Mammary epithelial cell (primary cell): ENCODE measurements at regions not wholly inside any gene's neighbourhood (a gene's known extent, or its start where the extent isn't known, plus 50 kb on each side); places are given as distances from the start of the nearest gene placed in this dataset.

Experiments used
- EZH2 ChIP-seq: IDR thresholded peaks from 2 replicates; pipeline ENCODE4 v1.6.1; 2012; ENCODE audit warnings: low read length, inconsistent platforms, borderline replicate concordance
- TF ChIP-seq, protein P1 (sequence below), 2 donors: IDR thresholded peaks in 1 of 2; conservative IDR thresholded peaks in 1 of 2; 2 replicates each; pipeline ENCODE4 v1.5.1; 2011 to 2012; ENCODE audit warnings: inconsistent platforms in 2 of 2, low read length in 2 of 2, mild to moderate bottlenecking in 2 of 2, control low read depth in 1 of 2, low read depth in 1 of 2; ENCODE audit not compliant: insufficient read depth in 1 of 2; ENCODE audit errors: extremely low read depth in 1 of 2

DNA sequence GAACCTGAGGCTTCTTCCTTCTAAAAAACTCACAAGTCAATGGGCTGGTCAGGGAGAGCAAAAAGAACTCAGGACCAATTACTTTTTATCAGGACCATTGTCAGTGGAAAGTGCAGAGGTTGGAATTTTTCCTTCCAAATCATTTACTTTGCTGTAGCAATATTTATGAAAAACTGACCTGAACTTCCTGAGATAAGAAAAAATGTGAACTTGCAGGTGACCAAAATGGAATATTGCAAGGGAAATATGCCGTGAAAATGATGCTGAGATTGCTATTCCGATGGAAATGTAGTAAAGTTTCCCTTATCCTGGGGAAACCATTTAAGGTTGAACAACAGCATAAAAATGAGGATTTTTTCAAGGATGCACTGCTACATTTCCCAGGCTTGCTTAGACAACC, 148.3 kb upstream of the PFKP start:
- TF ChIP-seq, protein P1, sequence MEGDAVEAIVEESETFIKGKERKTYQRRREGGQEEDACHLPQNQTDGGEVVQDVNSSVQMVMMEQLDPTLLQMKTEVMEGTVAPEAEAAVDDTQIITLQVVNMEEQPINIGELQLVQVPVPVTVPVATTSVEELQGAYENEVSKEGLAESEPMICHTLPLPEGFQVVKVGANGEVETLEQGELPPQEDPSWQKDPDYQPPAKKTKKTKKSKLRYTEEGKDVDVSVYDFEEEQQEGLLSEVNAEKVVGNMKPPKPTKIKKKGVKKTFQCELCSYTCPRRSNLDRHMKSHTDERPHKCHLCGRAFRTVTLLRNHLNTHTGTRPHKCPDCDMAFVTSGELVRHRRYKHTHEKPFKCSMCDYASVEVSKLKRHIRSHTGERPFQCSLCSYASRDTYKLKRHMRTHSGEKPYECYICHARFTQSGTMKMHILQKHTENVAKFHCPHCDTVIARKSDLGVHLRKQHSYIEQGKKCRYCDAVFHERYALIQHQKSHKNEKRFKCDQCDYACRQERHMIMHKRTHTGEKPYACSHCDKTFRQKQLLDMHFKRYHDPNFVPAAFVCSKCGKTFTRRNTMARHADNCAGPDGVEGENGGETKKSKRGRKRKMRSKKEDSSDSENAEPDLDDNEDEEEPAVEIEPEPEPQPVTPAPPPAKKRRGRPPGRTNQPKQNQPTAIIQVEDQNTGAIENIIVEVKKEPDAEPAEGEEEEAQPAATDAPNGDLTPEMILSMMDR (conservative IDR thresholded peaks at IDR 0.05 in 1 of 2, IDR thresholded peaks at IDR 0.05 in 1 of 2; ENCODE audit: extremely low read depth in 1 of 2, insufficient read depth in 1 of 2, low read depth in 1 of 2, low read length in 2 of 2) = no peak
- TF ChIP-seq EZH2 = no peak
